ENCODE measurements at regions not wholly inside any gene's neighbourhood (a gene's known extent, or its start where the extent isn't known, plus 50 kb on each side); places are given as distances from the start of the nearest gene placed in this dataset.

DNA sequence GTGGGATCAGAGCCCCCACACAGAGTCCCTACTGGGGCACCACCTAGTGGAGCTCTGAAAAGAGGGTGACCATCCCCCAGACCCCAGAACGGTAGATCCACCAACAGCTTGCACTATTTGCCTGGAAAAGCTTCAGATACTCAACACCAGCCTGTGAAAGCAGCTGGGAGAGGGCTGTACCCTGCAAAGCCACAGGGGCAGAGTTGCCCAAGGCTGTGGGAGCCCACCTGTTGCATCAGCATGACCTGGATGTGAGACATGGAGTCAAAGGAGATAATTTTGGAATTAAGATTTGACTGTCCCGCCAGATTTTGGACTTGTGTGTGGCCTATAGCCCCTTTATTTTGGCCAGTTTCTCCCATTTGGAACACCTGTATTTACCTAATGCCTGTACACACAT is 260.4 kb downstream of the TBX18 start:
- Histone ChIP-seq H3K9me3 (no peaks in the 10 kb centered on the region), H3K4me3 (no peak overlapping the region), H3K27me3 (no peaks in the 10 kb centered on the region), H3K27ac (no peak overlapping the region), H3K4me1 (no peaks in the 10 kb centered on the region), H3K36me3 (no peaks in the 10 kb centered on the region)
- TF ChIP-seq, protein P1, sequence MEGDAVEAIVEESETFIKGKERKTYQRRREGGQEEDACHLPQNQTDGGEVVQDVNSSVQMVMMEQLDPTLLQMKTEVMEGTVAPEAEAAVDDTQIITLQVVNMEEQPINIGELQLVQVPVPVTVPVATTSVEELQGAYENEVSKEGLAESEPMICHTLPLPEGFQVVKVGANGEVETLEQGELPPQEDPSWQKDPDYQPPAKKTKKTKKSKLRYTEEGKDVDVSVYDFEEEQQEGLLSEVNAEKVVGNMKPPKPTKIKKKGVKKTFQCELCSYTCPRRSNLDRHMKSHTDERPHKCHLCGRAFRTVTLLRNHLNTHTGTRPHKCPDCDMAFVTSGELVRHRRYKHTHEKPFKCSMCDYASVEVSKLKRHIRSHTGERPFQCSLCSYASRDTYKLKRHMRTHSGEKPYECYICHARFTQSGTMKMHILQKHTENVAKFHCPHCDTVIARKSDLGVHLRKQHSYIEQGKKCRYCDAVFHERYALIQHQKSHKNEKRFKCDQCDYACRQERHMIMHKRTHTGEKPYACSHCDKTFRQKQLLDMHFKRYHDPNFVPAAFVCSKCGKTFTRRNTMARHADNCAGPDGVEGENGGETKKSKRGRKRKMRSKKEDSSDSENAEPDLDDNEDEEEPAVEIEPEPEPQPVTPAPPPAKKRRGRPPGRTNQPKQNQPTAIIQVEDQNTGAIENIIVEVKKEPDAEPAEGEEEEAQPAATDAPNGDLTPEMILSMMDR (IDR thresholded peaks at IDR 0.05), result no peak
- TF ChIP-seq POLR2A (IDR thresholded peaks at IDR 0.05), result no peak
- no peak for DNase-seq

DNA sequence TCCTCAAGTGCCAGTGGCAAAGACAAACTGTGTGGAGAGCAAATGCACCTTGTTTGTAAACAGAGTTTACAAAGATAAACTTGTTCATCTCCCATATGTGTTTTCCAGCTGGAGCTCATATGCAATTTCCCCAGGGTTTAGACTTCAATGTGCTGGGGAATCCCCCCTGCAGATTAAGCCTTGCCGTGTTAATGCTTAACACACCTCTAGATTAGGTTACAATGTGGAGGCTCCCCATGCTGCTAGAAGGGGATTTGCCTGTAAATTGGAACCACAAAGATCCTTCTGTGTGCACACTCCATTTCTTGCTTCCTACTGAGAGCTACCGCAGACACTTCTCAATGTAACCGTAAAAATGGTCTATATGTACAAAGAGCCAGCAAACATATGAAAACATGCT is 263.1 kb downstream of the TBX18 start:
- no peak for DNase-seq
- no peak overlapping the region for H3K4me3 ChIP-seq
- no peaks in the 10 kb centered on the region for H3K4me1 ChIP-seq
- no peaks in the 10 kb centered on the region for H3K36me3 ChIP-seq
- TF ChIP-seq, protein P1 (IDR thresholded peaks at IDR 0.05), result no peak
- no peaks in the 10 kb centered on the region for H3K27me3 ChIP-seq
- H3K27ac ChIP-seq, result no peak overlapping the region
- no peaks in the 10 kb centered on the region for H3K9me3 ChIP-seq

DNA sequence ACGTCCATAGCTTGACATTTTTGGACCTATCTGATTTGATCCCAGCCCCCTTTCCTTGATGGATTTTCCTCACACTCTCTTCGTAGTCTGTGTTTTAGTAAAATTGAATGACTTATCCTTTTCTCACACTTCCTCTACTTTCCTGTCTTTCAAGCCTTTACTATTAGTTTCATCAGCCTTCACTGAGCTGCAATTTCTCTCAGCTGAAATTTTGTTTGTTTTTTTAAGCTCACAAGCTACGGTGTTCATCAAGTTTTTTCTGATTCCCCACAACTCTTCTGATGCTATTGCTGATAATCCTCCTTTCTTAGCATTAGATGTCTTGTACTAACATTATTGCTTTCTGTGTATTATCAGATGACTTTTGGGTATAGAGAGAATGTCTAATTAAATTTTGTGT is 263.7 kb downstream of the TBX18 start:
- Histone ChIP-seq H3K36me3 (no peaks in the 10 kb centered on the region), H3K4me1 (no peaks in the 10 kb centered on the region)
- no peak for DNase-seq

DNA sequence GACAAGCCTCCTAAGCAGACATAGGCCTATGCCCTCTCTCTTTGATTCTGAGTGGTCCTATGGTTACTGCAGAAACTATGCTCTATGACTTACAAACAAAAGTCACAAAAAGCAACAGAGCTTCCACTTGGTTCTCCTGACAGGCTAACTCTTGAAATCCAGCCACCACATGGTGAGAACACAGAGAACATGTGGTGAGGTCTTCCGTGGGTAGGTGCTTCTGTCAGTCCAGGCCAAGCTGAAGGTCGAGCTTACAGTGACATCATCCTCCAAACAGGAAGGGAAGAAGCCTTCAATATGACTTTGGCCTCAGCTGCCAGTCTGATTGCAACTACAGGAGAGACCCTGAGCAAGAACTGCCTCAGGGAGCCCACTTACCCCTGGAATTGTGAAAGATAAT is 265.5 kb downstream of the TBX18 start:
- Histone ChIP-seq H3K27ac (no peak overlapping the region), H3K27me3 (no peaks in the 10 kb centered on the region), H3K36me3 (no peaks in the 10 kb centered on the region), H3K9me3 (no peaks in the 10 kb centered on the region), H3K4me3 (no peak overlapping the region), H3K4me1 (no peaks in the 10 kb centered on the region)
- TF ChIP-seq, protein P1 (IDR thresholded peaks at IDR 0.05), result no peak
- TF ChIP-seq POLR2A (IDR thresholded peaks at IDR 0.05), result no peak
- no peak for DNase-seq

More for the DNA sequence above, 263.7 kb downstream of the TBX18 start:
- Histone ChIP-seq H3K9me3 (no peaks in the 10 kb centered on the region), H3K4me3 (no peak overlapping the region), H3K27me3 (no peaks in the 10 kb centered on the region), H3K27ac (no peak overlapping the region)
- no peak for TF ChIP-seq POLR2A (IDR thresholded peaks at IDR 0.05)
- TF ChIP-seq, protein P1 (IDR thresholded peaks at IDR 0.05), result no peak

DNA sequence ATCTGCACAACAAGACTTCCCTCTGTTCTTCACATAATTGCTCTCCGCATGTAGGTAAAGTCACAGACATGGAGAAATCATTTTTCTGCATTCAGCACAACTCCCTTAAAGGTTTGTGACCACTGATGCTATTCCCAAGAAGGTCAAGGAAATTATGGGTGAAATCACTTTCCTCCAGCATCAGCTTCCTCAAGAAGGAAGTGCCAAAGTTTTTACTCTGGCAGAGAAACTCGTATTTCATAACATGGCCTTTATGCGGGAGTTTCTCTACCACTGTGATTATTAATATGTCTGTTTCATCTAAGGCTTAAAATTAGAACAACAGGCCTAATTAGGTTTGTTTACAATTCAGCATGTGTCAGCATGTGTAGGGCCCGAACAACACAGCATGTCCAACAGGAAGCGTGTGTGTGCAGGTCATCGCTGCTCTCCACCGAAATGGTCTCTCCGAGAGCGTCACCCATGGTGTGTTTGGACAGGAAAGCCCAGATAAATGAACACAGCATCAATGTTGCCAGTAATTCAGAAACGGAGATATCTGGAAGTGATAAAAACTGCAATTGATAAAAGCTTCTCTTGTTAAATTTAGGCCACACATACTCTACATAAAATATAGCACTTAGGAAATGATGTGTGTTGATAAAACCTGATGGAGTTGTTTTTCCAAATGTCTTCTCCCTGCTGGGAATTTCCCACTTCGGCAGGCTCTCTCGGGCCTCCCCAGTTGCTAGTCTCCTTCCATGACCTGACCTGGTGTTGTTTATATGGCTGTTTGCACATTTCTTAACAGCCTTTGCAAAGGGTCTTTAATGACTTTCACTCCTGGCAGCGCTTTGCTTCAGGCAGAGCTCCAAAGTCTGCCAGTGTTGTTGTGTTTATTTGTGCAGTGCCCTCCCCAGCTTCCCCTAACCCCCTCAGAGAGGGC is 265.1 kb upstream of the CEP162 start:
- Histone ChIP-seq H3K4me3 (no peak overlapping the region), H3K9me3 (no peaks in the 10 kb centered on the region), H3K4me1 (no peaks in the 10 kb centered on the region), H3K27ac (no peak overlapping the region), H3K36me3 (no peaks in the 10 kb centered on the region), H3K27me3 (no peaks in the 10 kb centered on the region)
- TF ChIP-seq POLR2A (IDR thresholded peaks at IDR 0.05), result no peak
- TF ChIP-seq, protein P1 (IDR thresholded peaks at IDR 0.05), result no peak
- DNase-seq, result no peak
